ENCODE measurements at regions not wholly inside any gene's neighbourhood (a gene's known extent, or its start where the extent isn't known, plus 50 kb on each side); places are given as distances from the start of the nearest gene placed in this dataset.

GRCh38 chr1:181398544-181398943, 84.8 kb upstream of the CACNA1E start:
- Histone ChIP-seq H3K36me3 (no peaks in the 10 kb centered on the region), H3K4me3 (no peak overlapping the region), H3K9me3 (no peaks in the 10 kb centered on the region), H3K27me3 (no peaks in the 10 kb centered on the region)
- DNase-seq, result no peak

GRCh38 chr1:181405584-181405983, 77.7 kb upstream of the CACNA1E start:
- Histone ChIP-seq H3K4me3 (no peak overlapping the region), H3K36me3 (no peaks in the 10 kb centered on the region), H3K9me3 (no peaks in the 10 kb centered on the region), H3K27me3 (no peaks in the 10 kb centered on the region)
- DNase-seq, result no peak

DNA sequence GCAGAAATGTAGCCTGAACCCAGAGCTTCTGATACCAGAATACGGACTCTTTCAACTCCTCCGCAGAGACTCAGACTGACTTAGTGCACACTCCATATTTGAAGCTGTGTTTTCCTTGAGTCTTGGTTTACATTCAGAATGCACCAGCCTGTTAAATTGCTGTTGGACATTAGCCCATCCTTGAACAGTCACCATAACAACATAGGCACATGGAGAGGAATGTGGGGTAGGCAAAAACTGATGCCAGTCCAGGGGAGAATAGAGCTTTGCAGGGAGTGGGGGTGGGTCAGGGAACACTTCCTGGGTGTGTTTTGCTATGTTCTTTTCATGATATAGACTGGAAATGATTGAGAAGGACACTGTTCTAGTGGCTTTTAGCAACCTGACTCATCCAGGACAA, 76.3 kb upstream of the CACNA1E start:
- H3K27me3 ChIP-seq, result no peaks in the 10 kb centered on the region
- H3K36me3 ChIP-seq, result no peaks in the 10 kb centered on the region
- H3K4me3 ChIP-seq, result no peak overlapping the region
- DNase-seq, result no peak
- H3K9me3 ChIP-seq, result no peaks in the 10 kb centered on the region

GRCh38 chr1:181409981-181410380, 73.3 kb upstream of the CACNA1E start:
- no peak overlapping the region for H3K4me3 ChIP-seq
- no peaks in the 10 kb centered on the region for H3K27me3 ChIP-seq
- no peak for DNase-seq
- H3K36me3 ChIP-seq, result no peaks in the 10 kb centered on the region
- no peaks in the 10 kb centered on the region for H3K9me3 ChIP-seq

DNA sequence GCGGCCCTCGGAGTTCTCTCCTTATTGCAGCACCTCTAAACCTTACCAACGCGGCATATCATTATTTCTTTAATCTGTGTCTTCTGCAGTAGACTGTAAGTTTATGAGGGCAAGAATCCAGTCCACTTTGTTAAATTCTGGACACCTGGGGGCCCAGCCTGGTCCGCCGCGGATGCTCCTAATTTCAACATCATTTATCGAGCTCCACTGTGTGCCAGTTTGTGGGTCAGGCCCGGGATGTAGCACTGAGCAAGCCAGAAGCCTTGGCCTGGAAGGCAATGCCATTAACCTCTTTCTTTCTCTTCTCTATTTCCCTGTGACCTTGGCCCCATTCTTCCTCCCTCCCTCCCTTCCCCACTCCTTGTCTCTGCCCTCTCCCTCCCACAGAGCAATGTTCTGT, 70.6 kb upstream of the CACNA1E start:
- H3K4me3 ChIP-seq, result no peak overlapping the region
- H3K27me3 ChIP-seq, result no peaks in the 10 kb centered on the region
- H3K9me3 ChIP-seq, result no peaks in the 10 kb centered on the region
- DNase-seq, result no peak
- H3K36me3 ChIP-seq, result no peaks in the 10 kb centered on the region

DNA sequence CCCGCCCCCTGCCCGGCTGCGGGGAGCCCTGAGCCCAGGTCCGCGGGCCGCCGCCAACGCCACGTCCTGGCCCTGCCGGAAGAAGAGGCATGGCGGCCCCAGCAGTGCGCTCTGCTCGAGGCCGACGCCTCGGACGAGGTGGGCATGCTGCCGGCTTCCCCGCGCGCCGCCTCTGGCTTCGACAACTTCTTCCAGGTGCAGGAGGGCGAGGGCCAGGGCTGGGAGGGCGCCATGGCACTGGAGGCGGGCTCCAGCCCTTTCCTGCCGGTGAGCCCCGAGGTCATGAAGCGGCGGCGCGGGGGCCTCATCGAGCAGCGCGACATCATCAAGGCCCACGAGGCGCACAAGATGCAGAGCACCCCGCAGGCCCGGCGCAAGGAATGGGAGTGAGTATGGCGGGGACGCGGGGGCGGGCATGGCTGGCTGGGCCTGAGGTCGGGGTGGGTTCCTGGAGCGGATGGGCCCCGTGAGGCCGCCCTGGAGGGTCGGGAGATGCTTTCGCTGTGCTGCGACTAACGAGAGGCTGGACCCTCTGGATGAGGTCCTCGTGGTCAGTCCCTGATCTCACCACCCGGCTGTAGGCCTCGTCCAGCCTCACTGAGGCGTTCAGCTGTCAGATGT, 70.0 kb upstream of the CACNA1E start:
- Histone ChIP-seq H3K36me3 (no peaks in the 10 kb centered on the region), H3K9me3 (no peaks in the 10 kb centered on the region), H3K4me3 (no peak overlapping the region), H3K27me3 (no peaks in the 10 kb centered on the region)
- DNase-seq, result no peak

GRCh38 chr1:181413836-181414235, 69.5 kb upstream of the CACNA1E start:
- H3K27me3 ChIP-seq, result no peaks in the 10 kb centered on the region
- H3K4me3 ChIP-seq, result no peak overlapping the region
- H3K9me3 ChIP-seq, result no peaks in the 10 kb centered on the region
- no peaks in the 10 kb centered on the region for H3K36me3 ChIP-seq
- DNase-seq, result no peak

- Histone ChIP-seq H3K9me3 (no peaks in the 10 kb centered on the region), H3K36me3 (no peaks in the 10 kb centered on the region), H3K27me3 (no peaks in the 10 kb centered on the region; the same call in 1 of the 2 replicates), H3K4me3 (no peak overlapping the region)
- no peak for DNase-seq
These were observed 67.0 kb upstream of the CACNA1E start for GRCh38 chr1:181416268-181416860.

DNA sequence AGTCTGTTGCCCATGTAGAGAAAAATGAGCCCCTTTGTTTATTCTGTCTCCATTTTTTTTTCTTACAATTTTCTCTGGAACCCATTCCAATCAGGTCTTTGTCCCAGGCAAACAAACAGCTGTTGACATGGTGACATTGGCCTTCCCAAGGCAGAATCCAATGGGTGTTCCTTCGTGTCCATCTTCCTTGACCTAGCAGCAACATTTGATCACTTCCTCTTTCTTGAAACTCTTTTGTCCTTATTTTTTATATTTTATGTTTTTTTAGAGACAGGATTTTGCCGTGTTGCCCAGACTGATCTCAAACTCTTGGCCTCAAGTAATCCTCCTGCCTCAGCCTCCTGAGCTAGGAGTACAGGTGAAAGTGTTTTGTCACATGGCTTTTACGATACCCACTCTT, 65.4 kb upstream of the CACNA1E start:
- Histone ChIP-seq H3K27me3 (peaks cover 2% of the 10 kb centered on the region; the same call in 1 of the 2 replicates), H3K9me3 (no peaks in the 10 kb centered on the region), H3K36me3 (no peaks in the 10 kb centered on the region), H3K4me3 (no peak overlapping the region)
- DNase-seq, result no peak

GRCh38 chr1:181423301-181423918, 59.9 kb upstream of the CACNA1E start:
- Histone ChIP-seq H3K27me3 (peaks cover 4% of the 10 kb centered on the region; the same call in 1 of the 2 replicates), H3K36me3 (no peaks in the 10 kb centered on the region), H3K4me3 (no peak overlapping the region), H3K9me3 (no peaks in the 10 kb centered on the region)
- peak; percentile 33 for DNase-seq

DNA sequence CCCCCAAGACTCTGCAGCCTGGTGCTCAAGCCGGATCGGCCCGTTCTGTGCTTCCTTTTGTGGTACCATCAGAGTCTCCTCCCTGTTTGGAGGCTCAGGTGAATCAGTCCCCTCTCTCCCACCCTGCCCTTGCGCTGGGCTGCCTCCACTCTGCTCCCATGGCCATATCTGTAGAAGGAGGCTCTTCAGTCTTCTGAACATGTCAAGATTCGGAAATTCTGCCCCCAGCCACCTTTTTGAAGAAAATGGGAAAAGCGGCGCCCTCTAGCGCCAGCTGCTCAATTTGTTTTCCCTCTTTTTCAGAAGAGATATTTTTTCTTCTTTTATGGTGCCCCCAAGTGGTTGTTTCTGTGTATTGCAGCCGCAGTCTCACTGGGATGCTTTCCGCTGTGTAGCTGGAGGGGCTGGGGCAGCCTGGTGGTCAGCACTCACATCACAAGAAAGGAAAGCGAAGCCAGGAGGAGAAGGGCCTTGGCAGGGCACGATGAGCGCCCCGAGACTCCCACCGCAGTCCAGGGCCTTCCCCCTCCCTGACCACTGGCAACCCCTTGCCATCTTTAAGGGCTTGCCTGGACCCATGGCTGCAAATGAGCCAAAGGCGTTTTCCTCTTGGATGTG, 58.4 kb upstream of the CACNA1E start:
- Histone ChIP-seq H3K36me3 (no peaks in the 10 kb centered on the region), H3K4me3 (no peak overlapping the region), H3K9me3 (no peaks in the 10 kb centered on the region), H3K27me3 (peaks cover 4% of the 10 kb centered on the region; the same call in 1 of the 2 replicates)
- peak; percentile 61 for DNase-seq

GRCh38 chr1:181425566-181425965, 57.8 kb upstream of the CACNA1E start:
- H3K36me3 ChIP-seq, result no peaks in the 10 kb centered on the region
- DNase-seq, result no peak
- H3K9me3 ChIP-seq, result no peaks in the 10 kb centered on the region
- no peak overlapping the region for H3K4me3 ChIP-seq
- H3K27me3 ChIP-seq, result peaks cover 4% of the 10 kb centered on the region; the same call in 1 of the 2 replicates

DNA sequence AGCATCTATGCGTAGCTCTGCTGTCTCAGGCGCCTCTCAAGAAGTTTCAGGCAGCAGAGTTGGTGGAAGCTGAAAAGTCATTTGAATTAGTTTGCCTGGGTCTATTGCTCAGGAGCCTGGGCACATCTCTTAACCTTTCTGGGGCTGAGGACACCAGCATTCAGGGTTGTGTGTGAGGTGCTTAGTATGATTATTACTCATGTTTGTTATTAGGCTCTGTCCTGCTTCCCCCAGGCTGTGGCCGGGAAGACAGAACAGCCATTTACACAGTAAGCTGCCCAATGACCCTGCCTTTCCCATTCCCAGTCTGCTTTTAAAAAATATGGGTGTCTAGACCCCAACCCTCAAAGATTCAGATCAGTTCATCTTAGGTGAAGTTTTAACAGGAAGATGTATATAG, 53.9 kb upstream of the CACNA1E start:
- Histone ChIP-seq H3K27me3 (peaks cover 3% of the 10 kb centered on the region; the same call in 1 of the 2 replicates), H3K4me3 (no peak overlapping the region), H3K36me3 (no peaks in the 10 kb centered on the region), H3K9me3 (no peaks in the 10 kb centered on the region)
- DNase-seq, result no peak

DNA sequence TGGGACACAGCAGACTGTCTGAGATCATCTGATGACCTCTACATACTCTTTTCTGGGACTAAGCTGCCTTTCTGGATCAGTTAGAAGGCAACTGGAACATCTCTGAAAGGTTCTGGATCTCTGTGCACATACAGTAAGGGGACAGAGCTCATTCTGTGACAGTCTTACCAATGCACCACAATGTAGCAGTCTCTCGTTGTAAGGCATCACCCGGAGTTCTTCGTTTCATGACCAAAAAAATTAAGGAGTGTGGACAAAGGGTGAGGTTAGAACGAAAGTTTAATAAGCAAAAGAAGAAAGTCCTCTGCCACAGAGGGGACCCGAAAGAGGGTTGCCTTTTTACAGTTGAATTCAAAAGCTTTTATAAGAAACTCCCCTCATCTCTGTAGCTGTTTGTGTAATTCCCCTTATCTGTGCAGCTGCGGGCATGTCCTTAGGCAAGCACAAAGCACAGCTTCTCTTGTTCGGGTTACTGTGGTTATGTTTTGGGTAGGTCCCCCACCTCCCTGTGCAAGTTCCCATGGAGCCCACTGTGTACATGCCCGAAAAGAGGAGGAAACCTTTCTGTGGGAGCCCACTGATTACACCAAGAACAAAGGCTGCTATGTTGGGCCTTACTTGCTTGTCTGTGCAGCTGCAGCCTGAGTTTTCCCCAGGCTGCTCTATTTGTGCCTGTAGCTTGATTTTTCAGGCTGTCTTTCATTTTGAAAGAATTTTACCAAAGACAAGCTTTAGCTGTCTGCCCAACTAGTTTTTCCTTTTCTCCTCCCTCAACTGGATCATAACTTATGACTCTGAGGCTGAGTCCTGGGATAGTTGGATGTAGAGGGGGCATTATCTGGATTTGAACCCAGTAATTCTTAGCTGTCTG, 53.1 kb upstream of the CACNA1E start:
- no peak overlapping the region for H3K4me3 ChIP-seq
- H3K27me3 ChIP-seq, result peaks cover 3% of the 10 kb centered on the region; the same call in 1 of the 2 replicates
- no peaks in the 10 kb centered on the region for H3K36me3 ChIP-seq
- no peaks in the 10 kb centered on the region for H3K9me3 ChIP-seq
- no peak for DNase-seq

All from MG63 (cell line).